ENCODE measurements at regions not wholly inside any gene's neighbourhood (a gene's known extent, or its start where the extent isn't known, plus 50 kb on each side); places are given as distances from the start of the nearest gene placed in this dataset.

- no peak for DNase-seq
- Histone ChIP-seq H3K27ac (ENCODE audit: low read depth in 1 of 2, low read length in 2 of 2) (no peak overlapping the region), H3K4me3 (ENCODE audit: low read length in 2 of 2) (no peak overlapping the region), H3K4me1 (ENCODE audit: control insufficient read depth in 1 of 2, insufficient read depth in 2 of 2, low read length in 2 of 2) (peaks cover 3 to 9% of the 10 kb centered on the region in 2 donors), H3K9me3 (ENCODE audit: control insufficient read depth, low read length) (no peaks in the 10 kb centered on the region), H3K36me3 (ENCODE audit: control insufficient read depth in 1 of 2, insufficient read depth in 2 of 2, low read length in 1 of 2) (no peaks in the 10 kb centered on the region), H3K27me3 (ENCODE audit: control insufficient read depth in 1 of 2, insufficient read depth in 2 of 2, low read length in 1 of 2) (no peaks in the 10 kb centered on the region)
- intact Hi-C loops (cut with DNase I) = no loop called here
- WGBS, 2 donors = 93 to 97% methylated on average over 3 of the region's 3 CpGs
- no peak for ATAC-seq (ENCODE audit: low FRiP score)
Measured at GRCh38 chr5:15424769-15425168, 75.2 kb upstream of the FBXL7 start.

GRCh38 chr5:15421921-15422412 lies 78.0 kb upstream of the FBXL7 start:
- intact Hi-C loops (cut with DNase I) = no loop called here

GRCh38 chr5:15421381-15421780 lies 78.6 kb upstream of the FBXL7 start:
- no peak overlapping the region for H3K4me3 ChIP-seq (ENCODE audit: low read length in 2 of 2)
- H3K27ac ChIP-seq (ENCODE audit: low read depth in 1 of 2, low read length in 2 of 2) = no peak overlapping the region
- H3K9me3 ChIP-seq (ENCODE audit: control insufficient read depth, low read length) = no peaks in the 10 kb centered on the region
- intact Hi-C loops (cut with DNase I) = no loop called here
- ATAC-seq (ENCODE audit: low FRiP score) (no peak), DNase-seq (no peak)
- peaks cover 3 to 6% of the 10 kb centered on the region in 2 donors for H3K4me1 ChIP-seq (ENCODE audit: control insufficient read depth in 1 of 2, insufficient read depth in 2 of 2, low read length in 2 of 2)
- H3K36me3 ChIP-seq (ENCODE audit: control insufficient read depth in 1 of 2, insufficient read depth in 2 of 2, low read length in 1 of 2) = no peaks in the 10 kb centered on the region
- WGBS, 2 donors = 88 to 93% methylated on average over 3 of the region's 3 CpGs
- no peaks in the 10 kb centered on the region for H3K27me3 ChIP-seq (ENCODE audit: control insufficient read depth in 1 of 2, insufficient read depth in 2 of 2, low read length in 1 of 2)

More at GRCh38 chr5:15421921-15422412, 78.0 kb upstream of the FBXL7 start:
- ATAC-seq (ENCODE audit: low FRiP score) (peak; percentile 69), DNase-seq (no peak)
- Histone ChIP-seq H3K27ac (ENCODE audit: low read depth in 1 of 2, low read length in 2 of 2) (peak overlapping the region in 1 of 2 donors; percentile 28), H3K4me1 (ENCODE audit: control insufficient read depth in 1 of 2, insufficient read depth in 2 of 2, low read length in 2 of 2) (peaks cover 3 to 9% of the 10 kb centered on the region in 2 donors), H3K36me3 (ENCODE audit: control insufficient read depth in 1 of 2, insufficient read depth in 2 of 2, low read length in 1 of 2) (no peaks in the 10 kb centered on the region), H3K4me3 (ENCODE audit: low read length in 2 of 2) (no peak overlapping the region), H3K27me3 (ENCODE audit: control insufficient read depth in 1 of 2, insufficient read depth in 2 of 2, low read length in 1 of 2) (no peaks in the 10 kb centered on the region), H3K9me3 (ENCODE audit: control insufficient read depth, low read length) (no peaks in the 10 kb centered on the region)
- WGBS, 2 donors = 18 to 29% methylated on average over 4 of the region's 4 CpGs

GRCh38 chr5:15420201-15420600 lies 79.8 kb upstream of the FBXL7 start:
- no peaks in the 10 kb centered on the region for H3K9me3 ChIP-seq (ENCODE audit: control insufficient read depth, low read length)
- peak overlapping the region in 1 of 2 donors; percentile 27 for H3K27ac ChIP-seq (ENCODE audit: low read depth in 1 of 2, low read length in 2 of 2)
- DNase-seq = peak in 1 of 2 donors; percentile 62
- ATAC-seq (ENCODE audit: low FRiP score) = peak; percentile 42
- H3K36me3 ChIP-seq (ENCODE audit: control insufficient read depth in 1 of 2, insufficient read depth in 2 of 2, low read length in 1 of 2) = no peaks in the 10 kb centered on the region
- 17 to 20% methylated on average over 5 of the region's 5 CpGs for WGBS, 2 donors
- no peak overlapping the region for H3K4me3 ChIP-seq (ENCODE audit: low read length in 2 of 2)
- no peaks in the 10 kb centered on the region for H3K27me3 ChIP-seq (ENCODE audit: control insufficient read depth in 1 of 2, insufficient read depth in 2 of 2, low read length in 1 of 2)
- intact Hi-C loops (cut with DNase I) = no loop called here
- peaks cover 3 to 6% of the 10 kb centered on the region in 2 donors for H3K4me1 ChIP-seq (ENCODE audit: control insufficient read depth in 1 of 2, insufficient read depth in 2 of 2, low read length in 2 of 2)

GRCh38 chr5:15417156-15417555 lies 82.8 kb upstream of the FBXL7 start:
- ATAC-seq (ENCODE audit: low FRiP score) = no peak
- WGBS, 2 donors = 96 to 98% methylated on average over 3 of the region's 3 CpGs

GRCh38 chr5:15406478-15406877 lies 93.5 kb upstream of the FBXL7 start:
- Histone ChIP-seq H3K9me3 (ENCODE audit: control insufficient read depth, low read length) (no peaks in the 10 kb centered on the region), H3K27me3 (ENCODE audit: control insufficient read depth in 1 of 2, insufficient read depth in 2 of 2, low read length in 1 of 2) (no peaks in the 10 kb centered on the region), H3K4me1 (ENCODE audit: control insufficient read depth in 1 of 2, insufficient read depth in 2 of 2, low read length in 2 of 2) (no peaks in the 10 kb centered on the region), H3K4me3 (ENCODE audit: low read length in 2 of 2) (no peak overlapping the region), H3K27ac (ENCODE audit: low read depth in 1 of 2, low read length in 2 of 2) (no peak overlapping the region), H3K36me3 (ENCODE audit: control insufficient read depth in 1 of 2, insufficient read depth in 2 of 2, low read length in 1 of 2) (no peaks in the 10 kb centered on the region)
- WGBS, 2 donors = 97 to 100% methylated on average over 1 of the region's 1 CpG
- intact Hi-C loops (cut with DNase I) = no loop called here
- ATAC-seq (ENCODE audit: low FRiP score) = no peak
- DNase-seq = no peak

More at GRCh38 chr5:15417156-15417555, 82.8 kb upstream of the FBXL7 start:
- H3K27ac ChIP-seq (ENCODE audit: low read depth in 1 of 2, low read length in 2 of 2) = no peak overlapping the region
- DNase-seq = no peak
- no peaks in the 10 kb centered on the region for H3K36me3 ChIP-seq (ENCODE audit: control insufficient read depth in 1 of 2, insufficient read depth in 2 of 2, low read length in 1 of 2)
- no peaks in the 10 kb centered on the region for H3K9me3 ChIP-seq (ENCODE audit: control insufficient read depth, low read length)
- intact Hi-C loops (cut with DNase I) = no loop called here
- peaks cover 3 to 6% of the 10 kb centered on the region in 2 donors for H3K4me1 ChIP-seq (ENCODE audit: control insufficient read depth in 1 of 2, insufficient read depth in 2 of 2, low read length in 2 of 2)
- H3K4me3 ChIP-seq (ENCODE audit: low read length in 2 of 2) = no peak overlapping the region
- H3K27me3 ChIP-seq (ENCODE audit: control insufficient read depth in 1 of 2, insufficient read depth in 2 of 2, low read length in 1 of 2) = no peaks in the 10 kb centered on the region

- Histone ChIP-seq H3K4me1 (ENCODE audit: control insufficient read depth in 1 of 2, insufficient read depth in 2 of 2, low read length in 2 of 2) (no peaks in the 10 kb centered on the region), H3K36me3 (ENCODE audit: control insufficient read depth in 1 of 2, insufficient read depth in 2 of 2, low read length in 1 of 2) (no peaks in the 10 kb centered on the region), H3K4me3 (ENCODE audit: low read length in 2 of 2) (no peak overlapping the region), H3K27me3 (ENCODE audit: control insufficient read depth in 1 of 2, insufficient read depth in 2 of 2, low read length in 1 of 2) (no peaks in the 10 kb centered on the region), H3K9me3 (ENCODE audit: control insufficient read depth, low read length) (no peaks in the 10 kb centered on the region), H3K27ac (ENCODE audit: low read depth in 1 of 2, low read length in 2 of 2) (no peak overlapping the region)
- intact Hi-C loops (cut with DNase I) = no loop called here
- WGBS, 2 donors = 93 to 97% methylated on average over 1 of the region's 1 CpG
- no peak for DNase-seq
- ATAC-seq (ENCODE audit: low FRiP score) = no peak
Measured at GRCh38 chr5:15393146-15393545, 106.8 kb upstream of the FBXL7 start.

- ATAC-seq (ENCODE audit: low FRiP score) (no peak), DNase-seq (no peak)
- no peaks in the 10 kb centered on the region for H3K9me3 ChIP-seq (ENCODE audit: control insufficient read depth, low read length)
- H3K27ac ChIP-seq (ENCODE audit: low read depth in 1 of 2, low read length in 2 of 2) = no peak overlapping the region
- no peak overlapping the region for H3K4me3 ChIP-seq (ENCODE audit: low read length in 2 of 2)
- intact Hi-C loops (cut with DNase I) = no loop called here
- H3K4me1 ChIP-seq (ENCODE audit: control insufficient read depth in 1 of 2, insufficient read depth in 2 of 2, low read length in 2 of 2) = no peaks in the 10 kb centered on the region
- 12 to 18% methylated on average over 12 of the region's 12 CpGs for WGBS, 2 donors
- no peaks in the 10 kb centered on the region for H3K27me3 ChIP-seq (ENCODE audit: control insufficient read depth in 1 of 2, insufficient read depth in 2 of 2, low read length in 1 of 2)
- H3K36me3 ChIP-seq (ENCODE audit: control insufficient read depth in 1 of 2, insufficient read depth in 2 of 2, low read length in 1 of 2) = no peaks in the 10 kb centered on the region
Measured at GRCh38 chr5:15391704-15392397, 108.1 kb upstream of the FBXL7 start.

GRCh38 chr5:15388866-15389265 lies 111.1 kb upstream of the FBXL7 start:
- Histone ChIP-seq H3K27me3 (ENCODE audit: control insufficient read depth in 1 of 2, insufficient read depth in 2 of 2, low read length in 1 of 2) (no peaks in the 10 kb centered on the region), H3K9me3 (ENCODE audit: control insufficient read depth, low read length) (no peaks in the 10 kb centered on the region), H3K36me3 (ENCODE audit: control insufficient read depth in 1 of 2, insufficient read depth in 2 of 2, low read length in 1 of 2) (no peaks in the 10 kb centered on the region), H3K4me3 (ENCODE audit: low read length in 2 of 2) (no peak overlapping the region), H3K4me1 (ENCODE audit: control insufficient read depth in 1 of 2, insufficient read depth in 2 of 2, low read length in 2 of 2) (no peaks in the 10 kb centered on the region), H3K27ac (ENCODE audit: low read depth in 1 of 2, low read length in 2 of 2) (no peak overlapping the region)
- no peak for ATAC-seq (ENCODE audit: low FRiP score)
- intact Hi-C loops (cut with DNase I) = loop anchor here in 1 of 2 donors (10.0 kb wide), 1 partner anchor 436 kb away; no protein-coding TSS in a partner anchor
- DNase-seq = no peak
- WGBS, 2 donors = 88 to 89% methylated on average over 2 of the region's 2 CpGs
